Stromal cell of bone marrow (primary cell): ENCODE measurements at regions not wholly inside any gene's neighbourhood (a gene's known extent, or its start where the extent isn't known, plus 50 kb on each side); places are given as distances from the start of the nearest gene placed in this dataset.

Experiments
- DNase-seq: peaks from one replicate; pipeline ENCODE4 v3.0.0-alpha.2; 2012; ENCODE audit warnings: low read depth

GRCh38 chr1:193666485-193667083 lies 480.2 kb upstream of the B3GALT2 start:
- no peak for DNase-seq

- DNase-seq = no peak
These were observed 477.6 kb upstream of the B3GALT2 start for GRCh38 chr1:193663965-193664364.

- no peak for DNase-seq
These were observed 475.6 kb upstream of the B3GALT2 start for GRCh38 chr1:193662030-193662429.

- DNase-seq = no peak
These were observed 475.0 kb upstream of the B3GALT2 start for GRCh38 chr1:193661385-193661784.

- no peak for DNase-seq
These were observed 474.0 kb upstream of the B3GALT2 start for GRCh38 chr1:193660428-193660827.

GRCh38 chr1:193658691-193659090 lies 472.3 kb upstream of the B3GALT2 start:
- no peak for DNase-seq

GRCh38 chr1:193658081-193658480 lies 471.7 kb upstream of the B3GALT2 start:
- no peak for DNase-seq

GRCh38 chr1:193657552-193657951 lies 471.1 kb upstream of the B3GALT2 start:
- DNase-seq = no peak

- DNase-seq = no peak
These were observed 470.4 kb upstream of the B3GALT2 start for GRCh38 chr1:193656841-193657240.

GRCh38 chr1:193654951-193655735 lies 468.7 kb upstream of the B3GALT2 start:
- peak; percentile 2 for DNase-seq

- no peak for DNase-seq
These were observed 463.2 kb upstream of the B3GALT2 start for GRCh38 chr1:193649587-193649986.

GRCh38 chr1:193634876-193635275 lies 448.5 kb upstream of the B3GALT2 start:
- DNase-seq = no peak

GRCh38 chr1:193634470-193634869 lies 448.1 kb upstream of the B3GALT2 start:
- no peak for DNase-seq

GRCh38 chr1:193633991-193634390 lies 447.6 kb upstream of the B3GALT2 start:
- DNase-seq = no peak

GRCh38 chr1:193633093-193633492 lies 446.7 kb upstream of the B3GALT2 start:
- DNase-seq = no peak

GRCh38 chr1:193631306-193631705 lies 444.9 kb upstream of the B3GALT2 start:
- no peak for DNase-seq

GRCh38 chr1:193629875-193630274 lies 443.5 kb upstream of the B3GALT2 start:
- DNase-seq = no peak

GRCh38 chr1:193626695-193627094 lies 440.3 kb upstream of the B3GALT2 start:
- no peak for DNase-seq

- no peak for DNase-seq
These were observed 438.8 kb upstream of the B3GALT2 start for GRCh38 chr1:193625255-193625654.

- no peak for DNase-seq
These were observed 433.5 kb upstream of the B3GALT2 start for GRCh38 chr1:193619911-193620310.

GRCh38 chr1:193614817-193615216 lies 428.4 kb upstream of the B3GALT2 start:
- no peak for DNase-seq

GRCh38 chr1:193614275-193614674 lies 427.9 kb upstream of the B3GALT2 start:
- DNase-seq = no peak

- no peak for DNase-seq
These were observed 426.6 kb upstream of the B3GALT2 start for GRCh38 chr1:193613041-193613440.

GRCh38 chr1:193609592-193609991 lies 423.2 kb upstream of the B3GALT2 start:
- no peak for DNase-seq
